ENCODE measurements at regions not wholly inside any gene's neighbourhood (a gene's known extent, or its start where the extent isn't known, plus 50 kb on each side); places are given as distances from the start of the nearest gene placed in this dataset.

GRCh38 chr1:4939266-4939665 is 284.9 kb downstream of the AJAP1 start:
- DNase-seq (ENCODE audit: low read depth in 1 of 2, low spot score in 1 of 2): no peak

DNA sequence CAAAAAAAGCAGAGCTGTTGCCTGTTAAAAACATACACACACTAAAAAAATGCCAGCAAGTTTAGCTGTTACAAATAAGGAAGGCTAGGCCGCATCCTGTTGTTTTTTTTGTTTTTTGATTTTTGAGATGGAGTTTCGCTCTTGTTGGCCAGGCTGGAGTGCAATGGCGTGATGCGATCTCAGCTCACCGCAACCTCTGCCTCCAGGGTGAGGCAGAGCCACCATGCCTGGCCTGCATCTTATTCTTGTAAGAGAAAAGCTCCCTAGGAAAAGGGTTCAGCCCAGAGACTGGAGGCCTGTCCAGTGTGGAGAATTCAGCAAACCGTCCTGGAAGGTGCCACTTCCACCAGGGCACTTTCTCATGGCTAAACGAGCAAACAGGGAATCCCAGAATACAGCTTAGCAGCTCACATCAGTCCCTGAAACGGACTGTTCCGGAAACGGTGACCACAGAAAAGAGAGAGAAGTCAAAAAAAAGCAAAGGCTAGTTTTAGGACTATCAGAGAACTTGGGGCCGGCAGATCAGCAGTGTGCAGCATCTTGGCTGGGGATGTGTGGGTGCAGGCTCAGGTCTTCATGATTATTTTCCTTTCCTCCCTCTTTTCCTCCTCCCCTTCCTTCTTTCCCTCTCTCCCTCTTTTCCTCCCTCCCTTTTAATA is 283.6 kb downstream of the AJAP1 start:
- no peak for DNase-seq (ENCODE audit: low read depth in 1 of 2, low spot score in 1 of 2)

DNA sequence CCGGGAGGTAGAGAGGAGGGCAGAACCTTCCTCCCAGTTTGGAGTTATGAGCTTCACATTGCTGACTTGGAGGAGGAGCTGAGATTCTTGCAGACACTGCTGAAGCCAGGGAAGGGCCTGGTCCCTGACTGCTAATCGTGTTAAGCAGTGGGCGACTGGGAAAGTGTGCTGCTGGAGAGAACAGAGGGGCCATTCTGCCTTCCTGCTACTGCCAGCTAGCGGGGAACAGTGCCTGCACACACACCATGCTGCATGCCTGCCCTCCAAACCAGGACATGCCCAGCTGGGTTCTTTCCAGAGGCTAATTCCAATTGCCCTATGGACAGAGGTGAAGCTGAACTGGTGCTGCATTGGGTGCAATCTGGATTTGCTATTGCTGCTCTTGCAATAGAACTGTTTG is 281.4 kb downstream of the AJAP1 start:
- DNase-seq (ENCODE audit: low read depth in 1 of 2, low spot score in 1 of 2): no peak

DNA sequence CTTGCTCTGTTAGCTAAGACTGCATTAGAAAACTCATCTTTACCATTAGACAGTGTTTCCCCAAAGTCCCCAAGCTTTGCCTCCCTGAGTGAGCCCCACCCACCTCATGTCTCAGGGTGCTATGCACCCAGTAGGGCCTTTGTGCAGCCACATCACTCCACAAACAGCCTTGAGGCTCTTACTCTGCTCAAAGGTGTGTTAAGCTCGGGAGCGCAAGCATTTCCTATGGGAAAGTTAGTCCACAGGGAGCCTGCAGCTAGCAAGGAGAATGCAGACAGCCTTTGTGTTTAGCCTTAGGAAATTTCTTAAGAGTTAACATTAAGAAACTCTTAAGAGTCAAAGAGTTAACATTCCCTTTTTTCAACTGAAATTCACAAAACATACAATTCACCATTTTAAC is 278.8 kb downstream of the AJAP1 start:
- no peak for DNase-seq (ENCODE audit: low read depth in 1 of 2, low spot score in 1 of 2)

DNA sequence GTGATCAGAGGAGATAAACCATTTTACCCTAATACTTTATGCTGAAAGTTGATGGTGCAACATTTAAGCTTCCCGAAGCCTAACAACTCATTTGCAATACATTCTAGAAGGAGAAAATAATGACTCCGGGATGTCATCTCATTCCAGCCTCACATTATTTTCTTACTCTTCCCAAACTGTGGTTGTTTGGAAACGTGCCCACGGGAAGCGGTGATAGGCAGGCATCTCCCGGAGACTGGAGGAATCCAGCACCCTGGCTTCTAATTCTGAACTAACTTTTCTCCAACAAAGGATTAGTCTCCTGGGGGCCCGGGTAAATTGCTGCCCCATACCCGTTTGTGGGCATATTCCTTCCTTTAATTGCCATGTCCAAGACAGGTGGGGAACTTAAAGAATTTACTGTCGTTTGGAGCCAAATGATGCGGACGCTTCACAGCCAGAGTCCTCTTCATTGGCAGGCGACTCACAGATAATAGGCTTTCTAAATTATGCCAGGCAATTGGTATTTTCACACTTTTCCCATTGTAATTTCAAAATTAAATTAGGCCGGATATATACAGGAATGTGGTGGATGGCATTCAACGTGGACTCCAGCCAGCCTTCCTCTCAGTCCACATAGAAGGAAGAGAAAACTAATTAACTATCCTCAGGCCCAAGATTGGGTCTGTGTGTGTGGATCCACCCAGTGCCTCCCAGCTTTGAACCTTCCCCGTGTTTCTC is 278.1 kb downstream of the AJAP1 start:
- no peak for DNase-seq (ENCODE audit: low read depth in 1 of 2, low spot score in 1 of 2)

DNA sequence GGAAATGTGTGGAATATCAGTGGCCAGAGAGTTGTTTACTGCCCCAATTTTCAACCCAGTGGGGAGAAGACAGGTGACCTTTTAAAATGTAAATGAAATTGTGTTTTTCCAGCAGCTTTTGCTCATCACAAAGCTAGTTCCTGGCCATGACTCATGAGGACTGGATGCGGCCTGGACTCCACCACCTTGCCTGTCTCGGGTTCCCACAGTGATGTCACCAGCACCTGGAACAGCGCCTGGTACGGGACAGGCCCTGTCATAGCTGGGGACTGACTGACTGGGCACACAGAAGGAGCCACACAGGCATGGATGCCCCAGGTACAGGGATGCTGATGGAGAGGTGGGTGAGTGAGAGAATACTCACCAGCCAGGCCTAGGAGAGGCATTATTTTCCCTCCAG is 277.1 kb downstream of the AJAP1 start:
- no peak for DNase-seq (ENCODE audit: low read depth in 1 of 2, low spot score in 1 of 2)

- DNase-seq (ENCODE audit: low read depth in 1 of 2, low spot score in 1 of 2): no peak
Measured at GRCh38 chr1:4928186-4928585, 273.8 kb downstream of the AJAP1 start.

GRCh38 chr1:4924356-4924755 is 269.9 kb downstream of the AJAP1 start:
- no peak for DNase-seq (ENCODE audit: low read depth in 1 of 2, low spot score in 1 of 2)

DNA sequence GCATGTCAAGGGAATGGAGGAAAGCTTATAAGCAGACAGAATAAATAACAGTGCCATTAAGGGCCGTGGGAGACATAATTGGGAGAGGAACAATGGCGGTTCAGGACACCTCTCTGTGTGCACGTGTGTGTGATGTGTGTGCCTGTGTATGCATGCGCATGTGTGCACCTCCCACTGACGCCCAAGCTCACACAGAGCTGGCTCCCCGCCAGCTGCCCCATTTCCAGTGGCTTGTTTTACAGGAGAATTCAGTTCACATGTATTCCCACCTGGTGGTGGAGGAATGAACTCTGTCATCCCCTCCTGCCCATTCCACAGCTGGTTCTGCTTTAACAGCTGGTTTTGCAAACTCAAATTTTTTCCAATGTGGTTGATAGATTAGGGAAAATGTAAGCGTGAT is 262.2 kb downstream of the AJAP1 start:
- DNase-seq (ENCODE audit: low read depth in 1 of 2, low spot score in 1 of 2): no peak

DNA sequence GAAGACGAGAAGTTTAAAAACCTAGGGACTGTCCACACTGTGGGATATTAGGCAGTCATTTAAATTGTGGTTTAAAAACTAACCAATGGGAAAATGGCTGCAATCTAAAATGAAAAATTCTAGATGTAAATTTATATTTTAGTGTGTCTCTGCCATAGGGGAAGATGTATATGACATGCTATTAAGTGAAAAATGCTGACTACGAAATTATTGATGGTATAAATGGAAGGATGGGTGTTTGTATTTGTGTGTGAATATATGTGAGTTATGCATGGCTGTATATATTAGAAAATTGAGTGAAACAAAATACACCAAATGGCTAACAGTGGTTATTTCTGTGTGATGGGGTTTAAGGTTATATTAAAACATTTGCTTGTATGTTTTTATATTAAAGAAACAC is 260.7 kb downstream of the AJAP1 start:
- no peak for DNase-seq (ENCODE audit: low read depth in 1 of 2, low spot score in 1 of 2)

DNA sequence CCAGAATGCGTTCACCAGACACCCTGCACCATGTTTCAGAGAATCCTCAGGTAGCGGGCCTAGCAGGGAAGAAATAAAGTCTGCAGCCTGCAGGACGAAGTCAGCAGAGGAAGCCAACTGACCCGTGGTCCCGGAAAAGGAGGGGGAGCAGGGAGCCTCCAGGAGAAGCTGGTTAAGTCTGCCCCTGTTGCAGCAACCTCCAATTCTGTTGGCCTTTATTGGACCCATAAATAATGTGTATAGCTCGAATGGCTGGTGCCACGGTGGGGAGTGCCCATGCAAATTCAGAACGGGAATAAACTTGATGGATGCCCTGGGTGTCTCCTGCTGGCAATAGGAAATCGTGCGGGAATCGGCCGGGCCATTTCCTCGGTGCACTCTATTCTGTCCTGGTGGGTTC is 254.1 kb downstream of the AJAP1 start:
- no peak for DNase-seq (ENCODE audit: low read depth in 1 of 2, low spot score in 1 of 2)

GRCh38 chr1:4894566-4894965 is 240.2 kb downstream of the AJAP1 start:
- no peak for DNase-seq (ENCODE audit: low read depth in 1 of 2, low spot score in 1 of 2)

DNA sequence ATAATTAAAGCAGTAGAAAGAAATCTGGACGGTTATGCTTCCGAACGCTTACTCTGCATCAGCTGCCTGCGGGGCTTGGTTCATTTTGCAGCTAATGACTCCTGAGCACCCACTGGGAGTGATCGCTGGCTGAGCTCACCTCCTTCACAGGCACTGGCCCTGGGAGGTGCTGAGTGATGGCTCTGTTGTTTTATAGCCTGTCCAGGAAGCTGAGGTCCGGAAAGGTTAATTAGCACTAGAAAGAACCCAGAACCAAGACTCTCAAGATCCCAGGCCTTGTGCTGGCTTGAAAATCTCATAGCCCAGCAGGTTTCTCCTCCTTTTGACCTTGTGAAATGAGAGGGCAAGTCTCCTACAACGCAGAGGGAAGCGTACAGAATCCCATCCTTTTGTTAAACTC is 226.2 kb downstream of the AJAP1 start:
- DNase-seq (ENCODE audit: low read depth in 1 of 2, low spot score in 1 of 2): no peak

- DNase-seq (ENCODE audit: low read depth in 1 of 2, low spot score in 1 of 2): no peak
Measured at GRCh38 chr1:4877426-4877825, 223.0 kb downstream of the AJAP1 start.

GRCh38 chr1:4871373-4871772 is 217.0 kb downstream of the AJAP1 start:
- no peak for DNase-seq (ENCODE audit: low read depth in 1 of 2, low spot score in 1 of 2)

DNA sequence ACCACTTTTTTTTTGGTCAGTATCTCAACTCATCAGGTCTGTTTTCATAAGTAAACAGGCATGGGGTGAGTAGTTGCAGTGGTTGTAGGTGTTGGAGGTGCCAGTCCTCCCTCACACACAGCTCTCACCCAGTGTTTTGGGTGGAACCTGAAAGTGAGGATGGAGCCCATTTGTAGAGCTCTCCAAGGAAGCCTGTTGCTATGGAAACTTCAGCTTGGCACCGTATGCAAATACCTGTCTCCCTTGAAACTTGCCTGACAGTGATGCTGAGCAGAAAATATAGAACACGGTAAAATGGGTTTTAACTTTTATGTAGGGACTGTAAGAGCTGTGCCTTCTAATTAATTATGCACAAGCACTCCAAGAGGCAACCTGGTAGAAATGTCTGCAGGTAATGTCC is 214.1 kb downstream of the AJAP1 start:
- DNase-seq (ENCODE audit: low read depth in 1 of 2, low spot score in 1 of 2): no peak

- no peak for DNase-seq (ENCODE audit: low read depth in 1 of 2, low spot score in 1 of 2)
Measured at GRCh38 chr1:4856396-4856795, 202.0 kb downstream of the AJAP1 start.

- DNase-seq (ENCODE audit: low read depth in 1 of 2, low spot score in 1 of 2): no peak
Measured at GRCh38 chr1:4854367-4854766, 200.0 kb downstream of the AJAP1 start.

DNA sequence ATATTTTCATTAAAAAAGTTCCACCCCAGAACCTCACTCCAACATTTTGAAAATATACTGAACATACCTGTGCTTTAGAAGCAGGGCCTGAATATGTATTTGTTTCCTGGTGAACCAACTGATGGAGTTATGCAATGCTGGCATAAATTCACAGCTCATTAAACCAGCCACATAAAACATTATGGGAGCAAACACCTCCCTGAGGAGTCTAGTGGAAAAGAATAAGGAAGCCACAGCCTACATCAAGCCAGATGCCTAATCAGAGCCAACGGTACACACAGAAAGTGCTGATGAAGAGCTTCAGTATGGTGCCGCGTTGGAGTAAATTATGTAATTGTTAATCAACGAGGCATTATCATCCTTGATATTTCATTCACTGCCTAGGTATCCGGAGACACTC is 199.5 kb downstream of the AJAP1 start:
- no peak for DNase-seq (ENCODE audit: low read depth in 1 of 2, low spot score in 1 of 2)

GRCh38 chr1:4851385-4852065 is 197.1 kb downstream of the AJAP1 start:
- DNase-seq (ENCODE audit: low read depth in 1 of 2, low spot score in 1 of 2): no peak

DNA sequence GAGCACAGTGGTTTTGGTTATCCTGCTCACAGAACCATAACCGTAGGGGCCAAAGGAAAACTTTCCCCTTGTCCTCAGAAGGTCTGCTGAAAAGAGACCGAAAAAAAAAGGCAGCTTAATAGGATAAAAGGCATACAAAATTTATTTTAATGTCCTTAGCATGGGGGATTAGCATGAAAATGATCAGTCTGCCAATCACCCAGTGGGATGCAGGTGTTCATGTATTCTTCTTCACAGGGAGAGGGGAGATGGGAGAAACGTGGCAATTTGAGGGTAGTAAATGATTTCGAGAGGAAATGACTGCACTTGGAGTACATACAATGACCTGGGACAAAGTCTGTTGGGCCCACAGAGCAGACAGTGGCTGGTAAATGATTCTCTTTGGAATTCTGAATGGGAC is 194.0 kb downstream of the AJAP1 start:
- DNase-seq (ENCODE audit: low read depth in 1 of 2, low spot score in 1 of 2): no peak

DNA sequence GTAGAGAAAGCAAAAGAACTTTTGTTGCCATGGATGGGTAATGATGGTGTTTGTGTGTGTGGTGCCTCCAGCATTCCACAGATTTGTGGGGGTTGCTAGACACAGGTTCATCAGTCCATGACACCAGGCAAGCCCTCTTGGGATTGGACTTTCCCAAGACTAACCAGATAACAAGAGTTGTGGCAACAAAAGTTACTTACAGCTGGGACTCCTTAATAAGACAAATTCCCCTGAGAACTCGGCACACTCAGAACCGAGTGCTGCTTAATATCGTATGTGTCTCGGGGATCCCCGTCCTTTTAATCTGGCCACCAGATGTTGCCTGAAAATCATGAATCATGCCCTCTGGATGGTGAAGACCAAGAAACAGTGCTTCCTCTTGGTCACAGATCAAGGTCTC is 193.3 kb downstream of the AJAP1 start:
- DNase-seq (ENCODE audit: low read depth in 1 of 2, low spot score in 1 of 2): no peak
